DND-41 (cell line): ENCODE measurements at regions not wholly inside any gene's neighbourhood (a gene's known extent, or its start where the extent isn't known, plus 50 kb on each side); places are given as distances from the start of the nearest gene placed in this dataset.

Experiments used
- EZH2 ChIP-seq: IDR thresholded peaks from 3 replicates; pipeline ENCODE4 v1.6.1; 2012; ENCODE audit warnings: borderline replicate concordance, low read depth, mild to moderate bottlenecking, moderate library complexity, low read length, inconsistent platforms; ENCODE audit not compliant: severe bottlenecking
- TF ChIP-seq, protein P1 (sequence below): IDR thresholded peaks from 2 replicates; pipeline ENCODE4 v1.5.1; 2012; ENCODE audit warnings: borderline replicate concordance, low read length, moderate library complexity, mild to moderate bottlenecking; ENCODE audit not compliant: poor library complexity, severe bottlenecking; ENCODE audit errors: extremely low read depth

DNA sequence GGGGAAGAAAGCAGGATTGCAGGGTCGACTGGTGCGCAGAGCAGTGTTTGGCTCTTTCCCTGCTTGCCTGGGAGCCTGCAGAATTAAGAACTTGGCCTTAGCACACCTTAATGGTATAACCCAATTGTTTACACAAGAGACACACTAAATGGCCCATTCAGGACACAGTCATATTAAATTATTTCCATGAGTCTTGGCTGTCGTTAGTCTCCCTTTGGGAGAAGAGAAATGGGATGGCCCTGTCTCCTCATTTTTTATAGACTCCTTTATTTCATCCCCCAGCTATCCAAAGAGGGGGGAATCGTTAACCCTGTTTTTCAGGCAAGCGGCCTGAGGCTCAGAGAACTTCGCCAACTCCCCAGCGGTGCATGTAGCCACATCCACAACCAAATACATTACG, 282.5 kb downstream of the SUCLA2 start:
- TF ChIP-seq, protein P1, sequence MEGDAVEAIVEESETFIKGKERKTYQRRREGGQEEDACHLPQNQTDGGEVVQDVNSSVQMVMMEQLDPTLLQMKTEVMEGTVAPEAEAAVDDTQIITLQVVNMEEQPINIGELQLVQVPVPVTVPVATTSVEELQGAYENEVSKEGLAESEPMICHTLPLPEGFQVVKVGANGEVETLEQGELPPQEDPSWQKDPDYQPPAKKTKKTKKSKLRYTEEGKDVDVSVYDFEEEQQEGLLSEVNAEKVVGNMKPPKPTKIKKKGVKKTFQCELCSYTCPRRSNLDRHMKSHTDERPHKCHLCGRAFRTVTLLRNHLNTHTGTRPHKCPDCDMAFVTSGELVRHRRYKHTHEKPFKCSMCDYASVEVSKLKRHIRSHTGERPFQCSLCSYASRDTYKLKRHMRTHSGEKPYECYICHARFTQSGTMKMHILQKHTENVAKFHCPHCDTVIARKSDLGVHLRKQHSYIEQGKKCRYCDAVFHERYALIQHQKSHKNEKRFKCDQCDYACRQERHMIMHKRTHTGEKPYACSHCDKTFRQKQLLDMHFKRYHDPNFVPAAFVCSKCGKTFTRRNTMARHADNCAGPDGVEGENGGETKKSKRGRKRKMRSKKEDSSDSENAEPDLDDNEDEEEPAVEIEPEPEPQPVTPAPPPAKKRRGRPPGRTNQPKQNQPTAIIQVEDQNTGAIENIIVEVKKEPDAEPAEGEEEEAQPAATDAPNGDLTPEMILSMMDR, result no peak
- no peak for TF ChIP-seq EZH2
